ENCODE measurements at regions not wholly inside any gene's neighbourhood (a gene's known extent, or its start where the extent isn't known, plus 50 kb on each side); places are given as distances from the start of the nearest gene placed in this dataset.

GRCh38 chr11:8832571-8833260 lies 78.3 kb upstream of the AKIP1 start:
- TF ChIP-seq CTCF (IDR thresholded peaks at IDR 0.05; ENCODE audit: low read depth, low read length, poor library complexity, severe bottlenecking) (no peak), EZH2phosphoT487 (IDR thresholded peaks at IDR 0.05; ENCODE audit: borderline replicate concordance, low read length) (no peak)
